ENCODE measurements at regions not wholly inside any gene's neighbourhood (a gene's known extent, or its start where the extent isn't known, plus 50 kb on each side); places are given as distances from the start of the nearest gene placed in this dataset.

- TF ChIP-seq POLR2A (IDR thresholded peaks at IDR 0.05; ENCODE audit: borderline replicate concordance, extremely low read depth, insufficient read depth, insufficient read length) (no peak), EGR1 (IDR thresholded peaks at IDR 0.05; ENCODE audit: low read depth) (no peak), RAD21 (IDR thresholded peaks at IDR 0.05; ENCODE audit: low read depth) (no peak), YY1 (IDR thresholded peaks at IDR 0.05; ENCODE audit: extremely low read depth, insufficient replicate concordance, low read depth, low read length) (no peak), FOSL1 (IDR thresholded peaks at IDR 0.05; ENCODE audit: low read depth) (no peak), EZH2phosphoT487 (IDR thresholded peaks at IDR 0.05; ENCODE audit: borderline replicate concordance) (no peak), TCF7L2 (IDR thresholded peaks at IDR 0.05; ENCODE audit: borderline replicate concordance, extremely low read depth, insufficient read depth, insufficient read length) (no peak), CEBPB (IDR thresholded peaks at IDR 0.05; ENCODE audit: low read depth) (no peak), ELF1 (IDR thresholded peaks at IDR 0.05; ENCODE audit: borderline replicate concordance, low read depth) (no peak), POLR2AphosphoS5 (IDR thresholded peaks at IDR 0.05; ENCODE audit: low read depth, low read length) (no peak), SP1 (IDR thresholded peaks at IDR 0.05; ENCODE audit: low read depth) (no peak)
- TF ChIP-seq, protein P1, sequence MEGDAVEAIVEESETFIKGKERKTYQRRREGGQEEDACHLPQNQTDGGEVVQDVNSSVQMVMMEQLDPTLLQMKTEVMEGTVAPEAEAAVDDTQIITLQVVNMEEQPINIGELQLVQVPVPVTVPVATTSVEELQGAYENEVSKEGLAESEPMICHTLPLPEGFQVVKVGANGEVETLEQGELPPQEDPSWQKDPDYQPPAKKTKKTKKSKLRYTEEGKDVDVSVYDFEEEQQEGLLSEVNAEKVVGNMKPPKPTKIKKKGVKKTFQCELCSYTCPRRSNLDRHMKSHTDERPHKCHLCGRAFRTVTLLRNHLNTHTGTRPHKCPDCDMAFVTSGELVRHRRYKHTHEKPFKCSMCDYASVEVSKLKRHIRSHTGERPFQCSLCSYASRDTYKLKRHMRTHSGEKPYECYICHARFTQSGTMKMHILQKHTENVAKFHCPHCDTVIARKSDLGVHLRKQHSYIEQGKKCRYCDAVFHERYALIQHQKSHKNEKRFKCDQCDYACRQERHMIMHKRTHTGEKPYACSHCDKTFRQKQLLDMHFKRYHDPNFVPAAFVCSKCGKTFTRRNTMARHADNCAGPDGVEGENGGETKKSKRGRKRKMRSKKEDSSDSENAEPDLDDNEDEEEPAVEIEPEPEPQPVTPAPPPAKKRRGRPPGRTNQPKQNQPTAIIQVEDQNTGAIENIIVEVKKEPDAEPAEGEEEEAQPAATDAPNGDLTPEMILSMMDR (IDR thresholded peaks at IDR 0.05 in 2 of 3, conservative IDR thresholded peaks at IDR 0.05 in 1 of 3; ENCODE audit: borderline replicate concordance in 1 of 3, insufficient read depth in 1 of 3, low read depth in 2 of 3, low read length in 2 of 3), result no peak
Measured at GRCh38 chr16:49970797-49971431, 54.1 kb upstream of the CNEP1R1 start.

Measured in HCT116 (cell line).